Activated CD4-positive, alpha-beta T cell treated with anti-CD3 and anti-CD28 coated beads for 24 hours (primary cell): ENCODE measurements at regions not wholly inside any gene's neighbourhood (a gene's known extent, or its start where the extent isn't known, plus 50 kb on each side); places are given as distances from the start of the nearest gene placed in this dataset.

ENCODE experiments used
- DNase-seq, 2 donors: peaks; one replicate each; pipeline ENCODE4 v3.0.0-alpha.2; 2020; ENCODE audit warnings: low read depth in 2 of 2

DNA sequence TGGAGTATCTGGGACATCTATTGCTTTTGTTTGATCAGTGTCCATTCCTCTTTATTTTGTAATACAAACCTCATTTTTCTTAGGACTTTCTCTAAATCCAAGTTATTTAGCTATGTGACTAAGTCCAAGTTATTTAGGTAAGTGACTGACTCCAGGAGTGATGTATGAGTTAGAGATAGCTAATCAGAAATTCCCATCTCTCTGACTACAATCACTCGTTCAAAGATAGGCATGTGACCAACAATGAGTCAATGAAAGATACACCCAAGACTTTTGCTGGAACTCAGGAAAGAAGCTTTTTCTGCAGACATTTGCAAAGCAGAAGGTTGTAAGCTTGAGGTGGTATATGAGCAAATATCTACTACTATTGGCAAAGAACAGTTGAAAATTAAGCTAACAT, 72.5 kb upstream of the KCNIP4 start:
- no peak for DNase-seq

DNA sequence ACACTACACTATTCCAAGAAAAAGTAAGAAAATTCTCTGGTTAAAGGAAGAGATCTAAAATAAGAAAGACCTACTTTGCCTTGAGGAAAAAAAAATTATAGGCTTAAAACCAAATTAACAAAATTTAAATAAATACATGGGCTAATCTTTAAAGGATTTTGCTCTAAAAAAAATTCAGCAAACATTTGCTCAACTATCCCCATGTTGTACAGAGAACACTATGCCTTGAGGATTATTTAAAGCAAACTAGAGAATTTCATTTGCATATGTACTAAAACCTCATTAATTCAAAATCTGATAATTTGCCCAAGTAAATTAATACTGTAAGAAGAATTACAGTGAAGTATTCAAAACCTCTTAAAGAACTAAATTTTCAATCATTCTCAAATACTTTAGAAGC, 71.6 kb upstream of the KCNIP4 start:
- no peak for DNase-seq

DNA sequence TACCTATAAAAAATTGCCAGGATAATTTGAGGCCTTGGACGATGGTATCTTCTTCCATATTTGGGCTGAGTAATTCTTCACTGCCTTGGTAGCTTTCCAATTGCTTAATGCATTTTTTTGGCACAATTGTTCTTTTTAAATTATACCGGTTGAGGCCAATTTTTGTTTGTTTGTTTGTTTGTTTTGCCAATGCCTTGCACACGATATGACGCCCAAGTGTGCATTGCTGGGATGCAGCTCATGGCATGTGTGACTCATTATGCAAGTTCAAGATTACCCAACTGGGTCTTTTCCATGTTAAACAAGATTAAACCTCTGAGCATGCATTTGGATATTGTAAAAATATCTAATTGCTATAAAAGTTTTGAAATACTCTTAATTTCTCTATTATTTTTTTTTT, 71.1 kb upstream of the KCNIP4 start:
- no peak for DNase-seq

DNA sequence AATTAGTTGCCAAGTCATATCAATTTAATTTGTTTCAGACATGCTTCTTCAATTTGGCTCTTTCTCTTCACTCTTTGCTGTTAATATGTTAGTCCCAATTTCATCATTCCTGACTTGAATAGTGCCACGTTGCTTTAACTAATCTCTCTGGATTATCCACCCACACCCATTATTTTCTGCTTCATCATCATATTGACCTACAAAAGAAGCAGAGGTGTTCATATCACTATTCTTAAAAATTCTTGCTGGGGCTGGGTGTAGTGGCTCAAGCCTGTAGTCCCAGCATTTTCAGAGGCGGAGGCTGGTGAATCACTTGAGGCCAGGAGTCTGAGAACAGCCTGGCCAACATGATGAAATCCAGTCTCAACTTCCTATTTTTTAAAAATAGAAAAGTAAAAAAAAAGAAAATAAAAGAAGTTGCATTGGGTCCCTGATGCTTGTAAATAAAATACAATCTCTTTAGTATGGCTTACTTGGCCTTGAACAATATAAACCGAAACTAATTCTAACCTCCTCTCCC, 65.7 kb upstream of the KCNIP4 start:
- DNase-seq = no peak

DNA sequence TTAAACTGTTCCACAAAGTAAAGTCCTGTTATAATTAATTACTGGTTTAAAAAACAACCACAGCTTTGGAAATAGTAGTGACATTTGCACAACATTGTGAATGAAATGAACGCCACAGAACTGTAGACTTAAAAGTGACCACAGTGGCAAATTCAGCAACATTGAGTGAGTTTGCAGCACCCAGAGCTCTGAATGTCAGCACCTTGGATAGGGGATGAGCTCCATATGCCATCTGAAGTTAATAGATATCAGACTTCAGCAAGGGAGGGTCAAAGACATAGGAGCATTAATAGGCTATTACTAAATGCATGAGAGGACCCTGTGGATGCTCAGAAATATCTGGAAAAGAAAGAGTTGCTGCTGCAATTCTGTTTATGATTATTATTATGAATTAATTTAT, 55.3 kb upstream of the KCNIP4 start:
- no peak for DNase-seq
